Retina (tissue), 1 donor: ENCODE measurements at regions not wholly inside any gene's neighbourhood (a gene's known extent, or its start where the extent isn't known, plus 50 kb on each side); places are given as distances from the start of the nearest gene placed in this dataset.
"Not testable (repeated sequence)": the region's sequence is repeated elsewhere in the genome, so short reads cannot be mapped to it uniquely, and the experiment has no call there.

ENCODE experiments used
- DNase-seq: peaks from one replicate; pipeline ENCODE4 v3.0.0-alpha.2; 2016

- not testable (repeated sequence) for DNase-seq
These were observed 78.0 kb upstream of the ADGRL1 start for GRCh38 chr19:14283813-14284520.

- DNase-seq: not testable (repeated sequence)
These were observed 73.3 kb upstream of the ADGRL1 start for GRCh38 chr19:14279270-14279669.

- no peak for DNase-seq
These were observed 71.6 kb upstream of the ADGRL1 start for GRCh38 chr19:14277608-14278007.

GRCh38 chr19:14275823-14276222 lies 69.9 kb upstream of the ADGRL1 start:
- DNase-seq: not testable (repeated sequence)

GRCh38 chr19:14272623-14273022 lies 66.7 kb upstream of the ADGRL1 start:
- DNase-seq: no peak

- no peak for DNase-seq
These were observed 65.9 kb upstream of the ADGRL1 start for GRCh38 chr19:14271840-14272239.

GRCh38 chr19:14270557-14270956 lies 64.6 kb upstream of the ADGRL1 start:
- DNase-seq: not testable (repeated sequence)

- no peak for DNase-seq
These were observed 61.3 kb upstream of the ADGRL1 start for GRCh38 chr19:14267224-14267741.

- DNase-seq: not testable (repeated sequence)
These were observed 60.2 kb upstream of the ADGRL1 start for GRCh38 chr19:14266208-14266607.

- DNase-seq: peak; percentile 70
These were observed 59.5 kb upstream of the ADGRL1 start for GRCh38 chr19:14265290-14266036.

GRCh38 chr19:14255902-14256649 lies 50.1 kb upstream of the ADGRL1 start:
- DNase-seq: not testable (repeated sequence)
